ENCODE measurements at regions not wholly inside any gene's neighbourhood (a gene's known extent, or its start where the extent isn't known, plus 50 kb on each side); places are given as distances from the start of the nearest gene placed in this dataset.
"Not testable (repeated sequence)": the region's sequence is repeated elsewhere in the genome, so short reads cannot be mapped to it uniquely, and the experiment has no call there.

GRCh38 chr5:119299242-119299614 lies 56.6 kb upstream of the TNFAIP8 start:
- not testable (repeated sequence) for H3K4me3 ChIP-seq (ENCODE audit: low read length in 2 of 2); H3K36me3 ChIP-seq (ENCODE audit: control insufficient read depth in 2 of 2, insufficient read depth in 2 of 2, low read length in 1 of 2); DNase-seq (ENCODE audit: low read depth in 6 of 9, low spot score in 9 of 9); H3K9me3 ChIP-seq (ENCODE audit: control insufficient read depth in 2 of 2, insufficient read depth in 1 of 2, low read length in 1 of 2); H3K27me3 ChIP-seq (ENCODE audit: control insufficient read depth in 2 of 2, insufficient read depth in 1 of 2, low read length in 1 of 2)
- 80% methylated on average over 9 of the region's 9 CpGs for WGBS
- H3K27ac ChIP-seq (ENCODE audit: low read depth in 1 of 2, low read length in 1 of 2): peak overlapping the region in 1 of 2 donors; percentile 55
- peaks cover 31 to 39% of the 10 kb centered on the region in 2 donors for H3K4me1 ChIP-seq (ENCODE audit: control insufficient read depth in 2 of 2, insufficient read depth in 2 of 2, low read length in 2 of 2)

GRCh38 chr5:119299615-119300310 lies 56.1 kb upstream of the TNFAIP8 start:
- Histone ChIP-seq H3K27ac (ENCODE audit: low read depth in 1 of 2, low read length in 1 of 2) (peak overlapping the region; percentile 71 to 77), H3K4me1 (ENCODE audit: control insufficient read depth in 2 of 2, insufficient read depth in 2 of 2, low read length in 2 of 2) (peaks cover 34 to 43% of the 10 kb centered on the region in 2 donors)
- peak in 1 of 9 donors; percentile 67 for DNase-seq (ENCODE audit: low read depth in 6 of 9, low spot score in 9 of 9)
- H3K36me3 ChIP-seq (ENCODE audit: control insufficient read depth in 2 of 2, insufficient read depth in 2 of 2, low read length in 1 of 2); H3K27me3 ChIP-seq (ENCODE audit: control insufficient read depth in 2 of 2, insufficient read depth in 1 of 2, low read length in 1 of 2); H3K9me3 ChIP-seq (ENCODE audit: control insufficient read depth in 2 of 2, insufficient read depth in 1 of 2, low read length in 1 of 2); H3K4me3 ChIP-seq (ENCODE audit: low read length in 2 of 2): not testable (repeated sequence)
- WGBS: 81% methylated on average over 23 of the region's 23 CpGs

GRCh38 chr5:119300311-119300670 lies 55.5 kb upstream of the TNFAIP8 start:
- Histone ChIP-seq H3K9me3 (ENCODE audit: control insufficient read depth in 2 of 2, insufficient read depth in 1 of 2, low read length in 1 of 2) (peaks cover 0 to 8% of the 10 kb centered on the region in 2 donors), H3K36me3 (ENCODE audit: control insufficient read depth in 2 of 2, insufficient read depth in 2 of 2, low read length in 1 of 2) (peaks cover 0 to 2% of the 10 kb centered on the region in 2 donors), H3K27me3 (ENCODE audit: control insufficient read depth in 2 of 2, insufficient read depth in 1 of 2, low read length in 1 of 2) (no peaks in the 10 kb centered on the region), H3K4me3 (ENCODE audit: low read length in 2 of 2) (no peak overlapping the region), H3K4me1 (ENCODE audit: control insufficient read depth in 2 of 2, insufficient read depth in 2 of 2, low read length in 2 of 2) (peaks cover 35 to 44% of the 10 kb centered on the region in 2 donors), H3K27ac (ENCODE audit: low read depth in 1 of 2, low read length in 1 of 2) (peak overlapping the region; percentile 71 to 77)
- DNase-seq (ENCODE audit: low read depth in 6 of 9, low spot score in 9 of 9): no peak
- WGBS: 89% methylated on average over 3 of the region's 3 CpGs

GRCh38 chr5:119301210-119301609 lies 54.6 kb upstream of the TNFAIP8 start:
- peak overlapping the region in 1 of 2 donors; percentile 77 for H3K27ac ChIP-seq (ENCODE audit: low read depth in 1 of 2, low read length in 1 of 2)
- H3K4me3 ChIP-seq (ENCODE audit: low read length in 2 of 2): no peak overlapping the region
- DNase-seq (ENCODE audit: low read depth in 6 of 9, low spot score in 9 of 9): no peak
- H3K27me3 ChIP-seq (ENCODE audit: control insufficient read depth in 2 of 2, insufficient read depth in 1 of 2, low read length in 1 of 2): no peaks in the 10 kb centered on the region
- peaks cover 0 to 8% of the 10 kb centered on the region in 2 donors for H3K9me3 ChIP-seq (ENCODE audit: control insufficient read depth in 2 of 2, insufficient read depth in 1 of 2, low read length in 1 of 2)
- 97% methylated on average over 2 of the region's 2 CpGs for WGBS
- H3K4me1 ChIP-seq (ENCODE audit: control insufficient read depth in 2 of 2, insufficient read depth in 2 of 2, low read length in 2 of 2): peaks cover 44 to 54% of the 10 kb centered on the region in 2 donors
- H3K36me3 ChIP-seq (ENCODE audit: control insufficient read depth in 2 of 2, insufficient read depth in 2 of 2, low read length in 1 of 2): peaks cover 2 to 4% of the 10 kb centered on the region in 2 donors

- H3K27ac ChIP-seq (ENCODE audit: low read depth in 1 of 2, low read length in 1 of 2): peak overlapping the region; percentile 43 to 46
- H3K27me3 ChIP-seq (ENCODE audit: control insufficient read depth in 2 of 2, insufficient read depth in 1 of 2, low read length in 1 of 2): no peaks in the 10 kb centered on the region
- H3K4me3 ChIP-seq (ENCODE audit: low read length in 2 of 2): no peak overlapping the region
- peaks cover 0 to 8% of the 10 kb centered on the region in 2 donors for H3K9me3 ChIP-seq (ENCODE audit: control insufficient read depth in 2 of 2, insufficient read depth in 1 of 2, low read length in 1 of 2)
- peaks cover 2 to 4% of the 10 kb centered on the region in 2 donors for H3K36me3 ChIP-seq (ENCODE audit: control insufficient read depth in 2 of 2, insufficient read depth in 2 of 2, low read length in 1 of 2)
- H3K4me1 ChIP-seq (ENCODE audit: control insufficient read depth in 2 of 2, insufficient read depth in 2 of 2, low read length in 2 of 2): peaks cover 47 to 58% of the 10 kb centered on the region in 2 donors
- DNase-seq (ENCODE audit: low read depth in 6 of 9, low spot score in 9 of 9): no peak
Observed at GRCh38 chr5:119301906-119302305, 53.9 kb upstream of the TNFAIP8 start.

GRCh38 chr5:119302449-119302848 lies 53.4 kb upstream of the TNFAIP8 start:
- Histone ChIP-seq H3K4me1 (ENCODE audit: control insufficient read depth in 2 of 2, insufficient read depth in 2 of 2, low read length in 2 of 2) (peaks cover 47 to 58% of the 10 kb centered on the region in 2 donors), H3K27me3 (ENCODE audit: control insufficient read depth in 2 of 2, insufficient read depth in 1 of 2, low read length in 1 of 2) (no peaks in the 10 kb centered on the region), H3K9me3 (ENCODE audit: control insufficient read depth in 2 of 2, insufficient read depth in 1 of 2, low read length in 1 of 2) (peaks cover 0 to 8% of the 10 kb centered on the region in 2 donors), H3K27ac (ENCODE audit: low read depth in 1 of 2, low read length in 1 of 2) (peak overlapping the region in 1 of 2 donors; percentile 43), H3K4me3 (ENCODE audit: low read length in 2 of 2) (no peak overlapping the region), H3K36me3 (ENCODE audit: control insufficient read depth in 2 of 2, insufficient read depth in 2 of 2, low read length in 1 of 2) (peaks cover 2 to 4% of the 10 kb centered on the region in 2 donors)
- DNase-seq (ENCODE audit: low read depth in 6 of 9, low spot score in 9 of 9): no peak
- WGBS: 77% methylated on average over 3 of the region's 3 CpGs

GRCh38 chr5:119302916-119303897 lies 52.6 kb upstream of the TNFAIP8 start:
- H3K27ac ChIP-seq (ENCODE audit: low read depth in 1 of 2, low read length in 1 of 2): peak overlapping the region; percentile 43 to 75
- peaks cover 48 to 64% of the 10 kb centered on the region in 2 donors for H3K4me1 ChIP-seq (ENCODE audit: control insufficient read depth in 2 of 2, insufficient read depth in 2 of 2, low read length in 2 of 2)
- H3K36me3 ChIP-seq (ENCODE audit: control insufficient read depth in 2 of 2, insufficient read depth in 2 of 2, low read length in 1 of 2): peaks cover 2 to 4% of the 10 kb centered on the region in 2 donors
- peaks cover 0 to 8% of the 10 kb centered on the region in 2 donors for H3K9me3 ChIP-seq (ENCODE audit: control insufficient read depth in 2 of 2, insufficient read depth in 1 of 2, low read length in 1 of 2)
- no peaks in the 10 kb centered on the region for H3K27me3 ChIP-seq (ENCODE audit: control insufficient read depth in 2 of 2, insufficient read depth in 1 of 2, low read length in 1 of 2)
- 72% methylated on average over 5 of the region's 5 CpGs for WGBS
- H3K4me3 ChIP-seq (ENCODE audit: low read length in 2 of 2): no peak overlapping the region
- DNase-seq (ENCODE audit: low read depth in 6 of 9, low spot score in 9 of 9): peak in 1 of 9 donors; percentile 63

- no peaks in the 10 kb centered on the region for H3K27me3 ChIP-seq (ENCODE audit: control insufficient read depth in 2 of 2, insufficient read depth in 1 of 2, low read length in 1 of 2)
Observed at GRCh38 chr5:119304439-119305211, 51.2 kb upstream of the TNFAIP8 start.

More at GRCh38 chr5:119304439-119305211, 51.2 kb upstream of the TNFAIP8 start:
- Histone ChIP-seq H3K27ac (ENCODE audit: low read depth in 1 of 2, low read length in 1 of 2) (peak overlapping the region in 1 of 2 donors; percentile 43), H3K36me3 (ENCODE audit: control insufficient read depth in 2 of 2, insufficient read depth in 2 of 2, low read length in 1 of 2) (peaks cover 2 to 4% of the 10 kb centered on the region in 2 donors), H3K4me3 (ENCODE audit: low read length in 2 of 2) (no peak overlapping the region), H3K4me1 (ENCODE audit: control insufficient read depth in 2 of 2, insufficient read depth in 2 of 2, low read length in 2 of 2) (peaks cover 56 to 76% of the 10 kb centered on the region in 2 donors), H3K9me3 (ENCODE audit: control insufficient read depth in 2 of 2, insufficient read depth in 1 of 2, low read length in 1 of 2) (peaks cover 0 to 5% of the 10 kb centered on the region in 2 donors)
- WGBS: 58% methylated on average over 2 of the region's 2 CpGs
- DNase-seq (ENCODE audit: low read depth in 6 of 9, low spot score in 9 of 9): no peak

Data from thymus (tissue), 11 donors.